ENCODE measurements at regions not wholly inside any gene's neighbourhood (a gene's known extent, or its start where the extent isn't known, plus 50 kb on each side); places are given as distances from the start of the nearest gene placed in this dataset.

GRCh38 chr5:107104040-107104995 lies 566.4 kb downstream of the EFNA5 start:
- TF ChIP-seq CTCF (IDR thresholded peaks at IDR 0.05; ENCODE audit: low read depth, low read length, missing control alignments): no peak
- DNase-seq (ENCODE audit: extremely low read depth, low read depth): no peak
- no peak overlapping the region for H3K4me3 ChIP-seq (replicated peaks; ENCODE audit: low read depth, low read length)

GRCh38 chr5:107103522-107103921 lies 567.2 kb downstream of the EFNA5 start:
- no peak for DNase-seq (ENCODE audit: extremely low read depth, low read depth)
- no peak for TF ChIP-seq CTCF (IDR thresholded peaks at IDR 0.05; ENCODE audit: low read depth, low read length, missing control alignments)
- no peak overlapping the region for H3K4me3 ChIP-seq (replicated peaks; ENCODE audit: low read depth, low read length)

- H3K4me3 ChIP-seq (replicated peaks; ENCODE audit: low read depth, low read length): no peak overlapping the region
- TF ChIP-seq CTCF (IDR thresholded peaks at IDR 0.05; ENCODE audit: low read depth, low read length, missing control alignments): no peak
- no peak for DNase-seq (ENCODE audit: extremely low read depth, low read depth)
Observed at GRCh38 chr5:107100121-107100520, 570.6 kb downstream of the EFNA5 start.

GRCh38 chr5:107099506-107099905 lies 571.2 kb downstream of the EFNA5 start:
- TF ChIP-seq CTCF (IDR thresholded peaks at IDR 0.05; ENCODE audit: low read depth, low read length, missing control alignments): no peak
- H3K4me3 ChIP-seq (replicated peaks; ENCODE audit: low read depth, low read length): no peak overlapping the region
- DNase-seq (ENCODE audit: extremely low read depth, low read depth): no peak

GRCh38 chr5:107092695-107093094 lies 578.0 kb downstream of the EFNA5 start:
- no peak for TF ChIP-seq CTCF (IDR thresholded peaks at IDR 0.05; ENCODE audit: low read depth, low read length, missing control alignments)
- no peak for DNase-seq (ENCODE audit: extremely low read depth, low read depth)
- no peak overlapping the region for H3K4me3 ChIP-seq (replicated peaks; ENCODE audit: low read depth, low read length)

- TF ChIP-seq CTCF (IDR thresholded peaks at IDR 0.05; ENCODE audit: low read depth, low read length, missing control alignments): no peak
- no peak overlapping the region for H3K4me3 ChIP-seq (replicated peaks; ENCODE audit: low read depth, low read length)
- DNase-seq (ENCODE audit: extremely low read depth, low read depth): no peak
Observed at GRCh38 chr5:107090506-107090905, 580.2 kb downstream of the EFNA5 start.

Data from HFF-Myc (cell line).